Cardiac fibroblast (primary cell): ENCODE measurements at regions not wholly inside any gene's neighbourhood (a gene's known extent, or its start where the extent isn't known, plus 50 kb on each side); places are given as distances from the start of the nearest gene placed in this dataset.

ENCODE experiments used
- DNase-seq, 2 donors: peaks; one replicate each; pipeline versions ENCODE4 v3.0.0 to v3.0.0-alpha.2; 2010; ENCODE audit warnings: low read depth in 2 of 2
- H3K4me3 ChIP-seq, 2 donors: replicated peaks in 1 of 2; 1 replicate in 1 of 2; 2 replicates in 1 of 2; pipeline ENCODE4 v1.5.1; 2011; ENCODE audit warnings: low read depth in 2 of 2, low read length in 2 of 2, mild to moderate bottlenecking in 2 of 2, moderate library complexity in 1 of 2
- TF ChIP-seq, protein P1 (sequence below): IDR thresholded peaks from one replicate; pipeline ENCODE4 v1.5.1; 2011; ENCODE audit warnings: low read depth, mild to moderate bottlenecking, low read length, inconsistent platforms

DNA sequence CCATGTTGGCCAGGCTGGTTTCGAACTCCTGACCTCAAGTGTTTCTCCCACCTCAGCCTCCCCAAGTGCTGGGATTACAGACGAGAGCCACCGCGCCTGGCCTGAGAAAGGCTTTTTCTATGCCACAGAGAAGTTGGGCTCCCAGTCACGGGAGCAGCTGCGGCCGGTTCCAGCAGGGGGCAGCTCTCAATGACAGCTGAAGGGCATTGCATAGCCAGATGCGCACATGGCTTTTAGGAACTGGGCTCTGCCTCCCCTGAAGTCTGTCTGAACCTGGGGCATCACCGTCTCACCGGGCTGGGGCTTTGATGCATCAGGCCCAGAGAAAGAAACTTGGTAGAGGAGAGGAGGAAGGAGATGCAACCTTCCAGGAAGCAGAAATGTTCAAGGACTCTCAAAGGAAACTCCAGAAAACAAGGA, 84.2 kb upstream of the LAPTM4A start:
- H3K4me3 ChIP-seq: no peak overlapping the region
- peak; percentile 71 to 77 for DNase-seq
- TF ChIP-seq, protein P1, sequence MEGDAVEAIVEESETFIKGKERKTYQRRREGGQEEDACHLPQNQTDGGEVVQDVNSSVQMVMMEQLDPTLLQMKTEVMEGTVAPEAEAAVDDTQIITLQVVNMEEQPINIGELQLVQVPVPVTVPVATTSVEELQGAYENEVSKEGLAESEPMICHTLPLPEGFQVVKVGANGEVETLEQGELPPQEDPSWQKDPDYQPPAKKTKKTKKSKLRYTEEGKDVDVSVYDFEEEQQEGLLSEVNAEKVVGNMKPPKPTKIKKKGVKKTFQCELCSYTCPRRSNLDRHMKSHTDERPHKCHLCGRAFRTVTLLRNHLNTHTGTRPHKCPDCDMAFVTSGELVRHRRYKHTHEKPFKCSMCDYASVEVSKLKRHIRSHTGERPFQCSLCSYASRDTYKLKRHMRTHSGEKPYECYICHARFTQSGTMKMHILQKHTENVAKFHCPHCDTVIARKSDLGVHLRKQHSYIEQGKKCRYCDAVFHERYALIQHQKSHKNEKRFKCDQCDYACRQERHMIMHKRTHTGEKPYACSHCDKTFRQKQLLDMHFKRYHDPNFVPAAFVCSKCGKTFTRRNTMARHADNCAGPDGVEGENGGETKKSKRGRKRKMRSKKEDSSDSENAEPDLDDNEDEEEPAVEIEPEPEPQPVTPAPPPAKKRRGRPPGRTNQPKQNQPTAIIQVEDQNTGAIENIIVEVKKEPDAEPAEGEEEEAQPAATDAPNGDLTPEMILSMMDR: peak; percentile 87

DNA sequence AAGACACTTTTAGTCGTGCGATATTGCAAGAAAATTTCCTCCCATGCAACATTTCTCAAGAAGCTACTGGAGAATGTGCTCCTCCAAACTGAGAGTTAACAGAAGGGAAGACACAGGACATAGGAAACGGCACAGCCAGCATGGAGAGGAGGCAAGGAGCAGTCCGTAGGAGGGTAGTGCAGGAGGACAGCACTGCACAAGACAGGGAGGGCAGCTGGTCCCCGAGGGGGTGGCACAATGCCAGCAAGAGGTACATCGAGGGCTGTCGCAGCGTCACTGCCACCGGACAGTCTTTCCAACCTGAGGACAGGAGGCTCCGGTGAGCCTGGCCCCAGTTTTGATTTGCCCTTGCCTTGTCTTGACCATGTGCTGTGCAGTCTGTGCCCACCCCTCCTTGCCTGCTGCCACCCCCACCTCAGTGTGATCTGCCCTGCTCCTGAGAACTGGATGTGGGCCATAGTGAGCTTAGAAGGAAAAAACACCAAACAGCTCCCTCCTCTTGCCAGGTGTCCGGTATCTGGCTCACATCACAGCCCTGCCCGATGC, 81.6 kb upstream of the LAPTM4A start:
- TF ChIP-seq, protein P1: no peak
- no peak overlapping the region for H3K4me3 ChIP-seq
- DNase-seq: no peak

DNA sequence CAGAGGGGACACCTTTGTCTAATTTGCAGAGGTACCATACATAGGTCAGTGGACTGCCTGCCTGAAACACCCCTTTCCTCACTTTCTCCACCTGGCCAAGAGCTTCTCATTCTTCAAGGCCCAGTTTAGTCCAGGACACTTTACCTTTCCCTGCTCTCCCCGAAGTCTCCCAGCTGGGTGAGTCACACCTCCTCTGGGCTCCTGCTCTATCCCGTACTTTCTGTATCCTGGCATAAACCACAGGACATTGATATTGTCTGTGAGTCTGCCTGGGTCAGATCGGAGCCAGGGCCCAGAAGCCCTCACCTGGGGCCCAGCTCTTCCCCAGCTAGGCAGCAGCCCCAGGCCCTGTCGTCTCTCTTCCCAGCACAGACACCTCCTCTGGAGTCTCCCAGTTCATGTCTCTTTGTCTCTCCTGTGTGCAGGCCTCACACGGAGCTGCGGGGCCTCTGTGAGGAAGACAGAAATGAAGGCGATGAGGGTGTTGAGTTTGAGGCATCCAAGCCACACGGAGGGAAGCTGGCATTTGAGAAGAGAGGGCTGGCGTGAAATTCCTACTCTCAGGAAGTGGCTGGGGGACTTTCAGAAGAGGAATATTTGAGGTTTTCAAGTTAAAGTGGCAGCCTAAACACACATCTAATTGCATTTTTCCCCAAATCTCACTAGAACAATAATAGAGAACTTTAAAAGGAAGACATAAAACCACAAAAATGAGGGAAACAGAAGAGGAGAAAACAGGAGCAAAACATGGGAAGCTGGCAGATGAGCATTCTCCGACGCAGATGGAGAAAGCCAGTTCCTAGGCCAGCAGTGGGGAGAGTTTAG, 79.6 kb upstream of the LAPTM4A start:
- TF ChIP-seq, protein P1: no peak
- H3K4me3 ChIP-seq: no peak overlapping the region
- DNase-seq: peak in 1 of 2 donors; percentile 28

DNA sequence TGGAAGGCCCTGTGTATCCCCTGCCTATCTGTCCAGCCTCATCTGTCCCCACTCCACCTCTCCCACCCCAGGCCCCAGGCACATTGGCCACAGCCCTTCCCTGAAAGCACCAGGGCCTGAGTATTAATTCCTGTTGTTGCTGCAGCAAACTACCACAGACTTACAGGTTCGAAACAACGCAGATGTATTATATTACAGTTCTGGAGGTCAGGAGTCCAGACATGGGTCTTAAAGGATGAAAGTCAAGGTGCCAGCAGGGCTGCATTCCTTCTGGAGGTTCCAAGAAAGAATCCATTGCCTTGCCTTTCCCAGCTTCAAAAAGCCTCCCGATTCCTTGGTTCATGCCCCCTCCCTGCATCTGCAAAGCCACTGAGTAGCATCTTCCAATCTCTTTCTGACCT, 78.7 kb upstream of the LAPTM4A start:
- DNase-seq: no peak
- TF ChIP-seq, protein P1: no peak
- H3K4me3 ChIP-seq: no peak overlapping the region

DNA sequence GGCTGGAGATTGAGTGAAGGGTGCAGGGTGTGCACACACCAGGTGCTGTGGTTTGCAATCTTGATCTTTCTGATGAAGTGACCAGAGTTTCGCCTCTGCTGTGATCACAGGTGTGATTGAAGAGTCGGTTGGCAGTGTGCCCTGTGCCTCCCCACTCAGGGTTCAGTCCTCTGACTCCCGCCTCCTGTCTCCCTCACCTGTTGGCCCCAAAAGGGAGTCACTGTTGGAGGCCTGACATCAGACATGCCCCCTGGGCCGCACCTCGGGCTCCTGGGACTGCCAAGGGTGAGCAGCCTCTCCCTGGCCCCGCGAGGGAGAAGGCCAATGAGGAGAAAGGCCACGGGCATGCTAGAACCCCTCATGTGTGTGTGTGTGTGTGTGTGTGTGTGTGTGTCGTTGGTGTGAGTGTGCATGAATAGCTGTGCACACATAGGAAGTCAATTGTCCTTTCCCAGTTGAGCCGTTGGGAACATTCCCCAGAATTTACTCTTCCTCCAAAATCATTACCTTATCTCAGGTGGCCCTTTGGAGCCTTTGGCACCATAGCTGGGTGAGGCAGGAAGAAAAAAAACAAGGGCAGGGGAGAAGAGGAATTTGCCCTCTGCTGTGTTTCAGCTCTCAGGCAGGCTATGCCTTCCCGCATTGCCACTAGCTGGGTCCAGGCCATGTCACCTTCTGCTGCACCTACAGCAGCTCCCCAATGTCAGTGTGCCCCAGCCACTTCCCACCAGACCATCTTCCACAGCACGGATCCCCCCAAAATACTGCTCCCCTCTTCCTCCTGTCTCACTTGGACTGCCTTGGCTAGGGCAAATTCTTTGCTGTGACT, 78.1 kb upstream of the LAPTM4A start:
- DNase-seq: no peak
- TF ChIP-seq, protein P1: no peak
- H3K4me3 ChIP-seq: no peak overlapping the region

DNA sequence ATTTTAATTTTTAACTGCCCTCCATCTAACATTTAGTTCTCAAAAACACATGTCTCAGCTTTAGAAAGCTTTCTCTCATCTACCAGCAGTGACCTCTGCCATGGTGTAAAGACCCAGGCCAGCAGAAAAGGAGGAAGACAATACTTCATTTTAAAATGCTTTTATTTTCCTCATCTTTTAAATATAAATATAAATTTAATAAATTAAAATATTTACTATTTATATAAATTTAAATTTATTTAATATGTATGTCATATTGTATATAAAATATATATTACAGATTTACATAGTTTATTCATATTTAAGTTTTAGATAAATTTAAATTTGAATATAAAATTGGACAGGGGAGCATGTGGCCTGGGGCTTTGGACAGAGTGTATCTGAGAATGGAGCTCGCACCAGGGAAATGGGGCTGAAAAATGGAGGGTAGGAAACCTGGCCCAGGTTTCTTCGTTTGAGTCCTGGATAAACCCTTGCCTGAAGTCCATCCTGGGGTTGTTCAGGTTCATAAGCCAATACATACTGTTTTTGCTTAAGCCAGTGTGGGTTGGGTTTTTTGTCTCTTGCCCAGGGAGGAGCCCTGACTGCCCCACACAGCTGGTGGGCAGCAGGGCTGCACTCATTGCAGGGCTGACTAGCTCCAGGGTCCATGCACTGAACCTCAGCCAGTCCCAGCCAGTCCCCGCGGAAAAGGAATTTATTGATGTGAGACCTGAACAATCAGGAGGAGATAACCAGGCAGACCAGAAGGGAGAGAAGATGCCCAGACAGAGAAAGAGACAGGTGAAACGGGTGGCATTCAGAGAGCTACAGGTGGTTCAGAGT, 77.3 kb upstream of the LAPTM4A start:
- H3K4me3 ChIP-seq: no peak overlapping the region
- TF ChIP-seq, protein P1: no peak
- no peak for DNase-seq
